ENCODE measurements at regions not wholly inside any gene's neighbourhood (a gene's known extent, or its start where the extent isn't known, plus 50 kb on each side); places are given as distances from the start of the nearest gene placed in this dataset.

DNA sequence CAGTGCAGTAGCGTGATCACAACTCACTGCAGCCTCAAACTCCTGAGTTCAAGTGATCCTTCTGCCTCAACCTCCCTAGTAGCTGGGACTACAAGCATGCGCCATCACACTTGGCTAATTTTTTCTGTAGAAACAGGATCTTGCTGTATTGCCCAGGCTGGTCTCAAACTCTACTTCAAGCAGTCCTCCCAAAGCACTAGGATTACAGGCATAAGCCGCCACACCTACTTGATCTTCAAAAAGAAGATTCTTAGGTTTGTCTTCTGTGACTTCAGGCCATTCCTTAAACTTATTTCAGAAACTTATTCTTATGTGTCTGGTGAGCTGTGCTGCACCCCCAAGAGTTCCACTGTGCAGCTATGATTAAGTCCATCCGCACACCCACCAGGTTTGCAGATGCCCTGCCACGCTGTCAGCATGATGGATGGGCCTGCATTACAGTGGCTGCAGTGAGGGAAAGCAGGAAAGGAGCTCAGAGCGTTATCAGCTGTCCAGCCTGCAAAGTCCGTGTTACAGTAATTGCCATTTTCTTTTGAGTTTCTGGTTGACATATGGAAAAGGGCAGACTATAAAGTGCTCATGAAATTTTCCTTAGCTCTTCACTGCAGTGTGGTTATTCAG, 146.6 kb downstream of the AASDH start:
- no peak for DNase-seq (ENCODE audit: low read depth)

DNA sequence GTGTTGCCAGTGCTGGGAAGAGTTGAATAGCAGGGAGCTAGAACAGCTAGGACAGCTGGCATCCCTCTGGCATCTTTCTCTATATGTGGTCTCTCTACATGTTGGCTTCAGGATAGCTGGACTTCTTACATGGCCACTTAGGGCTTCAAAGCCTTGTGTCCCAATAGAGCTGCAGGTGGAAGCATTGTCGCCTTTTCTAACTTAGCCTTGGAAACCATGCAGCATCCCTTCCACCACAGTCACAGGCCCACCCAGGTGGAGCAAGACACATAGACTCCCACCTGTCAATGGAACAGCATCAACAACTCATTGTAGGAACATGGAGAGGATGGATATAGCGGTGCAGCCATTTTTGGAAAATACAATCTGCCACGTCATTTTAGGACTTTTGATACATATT, 149.0 kb downstream of the AASDH start:
- DNase-seq (ENCODE audit: low read depth): no peak

DNA sequence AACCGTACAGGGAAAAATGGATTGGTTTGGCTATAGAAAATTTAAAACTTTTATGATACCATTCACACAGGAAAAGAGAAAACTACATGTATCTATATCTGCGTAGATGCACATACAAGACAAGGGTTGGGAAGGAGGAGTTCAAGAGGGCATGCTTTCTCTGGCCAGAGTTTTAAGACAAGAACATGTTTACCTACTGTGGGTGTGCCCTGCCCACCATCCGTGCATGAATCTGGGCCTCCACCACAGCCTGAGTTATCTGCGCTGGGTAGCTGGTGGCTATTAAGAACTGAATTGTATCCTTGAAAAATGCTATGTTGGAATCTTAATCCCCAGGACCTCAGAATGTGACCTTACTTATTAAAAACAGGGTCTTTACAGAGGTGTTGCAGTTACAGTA, 151.6 kb downstream of the AASDH start:
- DNase-seq (ENCODE audit: low read depth): no peak

DNA sequence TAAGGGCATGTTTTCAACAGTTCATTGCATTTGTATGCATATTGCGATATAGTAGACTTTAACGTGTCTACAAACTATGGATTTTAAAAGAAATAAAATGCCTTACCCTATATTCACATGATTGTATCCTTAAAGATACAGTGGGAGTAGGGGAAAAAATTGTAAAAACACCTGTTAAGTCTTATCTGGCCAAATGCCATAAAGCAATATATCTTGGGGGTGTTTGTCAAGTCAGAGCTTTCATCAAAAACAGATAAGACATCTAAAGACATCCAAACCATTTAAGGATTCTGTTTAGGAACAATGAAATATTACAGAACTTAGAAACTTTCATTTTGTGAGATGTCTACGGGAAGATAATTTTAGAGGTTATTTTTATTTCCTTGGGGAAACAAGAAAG, 152.3 kb downstream of the AASDH start:
- no peak for DNase-seq (ENCODE audit: low read depth)

DNA sequence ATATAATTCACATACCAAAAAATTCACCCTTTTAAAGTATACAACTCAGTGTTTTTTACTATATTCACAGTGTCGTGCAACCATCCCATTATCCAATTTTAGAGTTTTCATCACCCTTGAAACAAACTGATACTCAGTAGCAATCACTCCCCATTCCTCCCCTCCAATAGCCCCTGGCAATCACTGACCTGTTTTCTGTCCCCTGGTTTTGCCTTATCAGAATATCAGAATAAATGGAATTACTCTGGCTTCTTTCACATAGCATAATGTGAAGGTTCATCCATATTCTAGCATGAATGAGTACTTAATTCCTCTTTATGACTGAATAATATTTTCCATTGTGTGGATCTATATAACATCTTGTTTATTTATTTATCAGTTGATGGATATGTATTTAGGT, 153.2 kb downstream of the AASDH start:
- DNase-seq (ENCODE audit: low read depth): no peak

DNA sequence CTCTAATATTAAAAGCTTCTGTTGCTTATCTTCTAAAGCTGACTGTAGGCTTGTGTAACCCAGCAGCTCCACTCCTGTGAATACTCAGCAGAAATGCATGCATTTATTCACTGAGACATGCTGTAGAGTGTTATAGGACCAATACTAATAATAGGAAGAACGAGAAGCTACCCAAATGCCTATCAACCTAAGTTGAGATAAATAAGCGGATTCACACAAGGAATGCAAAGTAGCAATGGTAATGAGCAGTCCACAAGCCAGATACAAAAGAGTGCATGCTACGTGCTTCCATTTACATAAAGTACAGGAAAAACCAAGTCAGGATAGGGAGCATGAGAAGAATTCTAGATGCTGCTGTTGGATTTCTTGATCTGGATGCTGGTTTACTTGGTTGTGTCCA, 155.9 kb downstream of the AASDH start:
- DNase-seq (ENCODE audit: low read depth): no peak

DNA sequence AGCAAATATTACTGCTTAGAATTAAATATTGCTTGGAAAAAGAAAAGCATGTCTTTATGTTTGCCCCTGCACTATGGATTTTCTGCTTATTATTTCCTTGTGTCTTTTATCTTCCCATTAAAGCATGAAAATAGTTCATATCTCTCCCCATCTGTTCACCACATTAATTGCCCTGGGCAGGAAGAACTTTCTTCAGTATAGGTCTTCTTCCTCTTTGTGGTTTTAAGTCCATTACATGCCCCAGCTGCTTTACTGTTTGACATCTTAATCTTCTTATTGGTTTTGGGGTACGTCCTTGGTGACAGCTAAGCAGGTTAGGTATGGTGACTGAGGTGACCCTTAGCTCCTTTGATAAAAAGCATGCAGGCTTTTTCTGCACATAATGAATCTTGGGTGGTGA, 157.3 kb downstream of the AASDH start:
- no peak for DNase-seq (ENCODE audit: low read depth)

DNA sequence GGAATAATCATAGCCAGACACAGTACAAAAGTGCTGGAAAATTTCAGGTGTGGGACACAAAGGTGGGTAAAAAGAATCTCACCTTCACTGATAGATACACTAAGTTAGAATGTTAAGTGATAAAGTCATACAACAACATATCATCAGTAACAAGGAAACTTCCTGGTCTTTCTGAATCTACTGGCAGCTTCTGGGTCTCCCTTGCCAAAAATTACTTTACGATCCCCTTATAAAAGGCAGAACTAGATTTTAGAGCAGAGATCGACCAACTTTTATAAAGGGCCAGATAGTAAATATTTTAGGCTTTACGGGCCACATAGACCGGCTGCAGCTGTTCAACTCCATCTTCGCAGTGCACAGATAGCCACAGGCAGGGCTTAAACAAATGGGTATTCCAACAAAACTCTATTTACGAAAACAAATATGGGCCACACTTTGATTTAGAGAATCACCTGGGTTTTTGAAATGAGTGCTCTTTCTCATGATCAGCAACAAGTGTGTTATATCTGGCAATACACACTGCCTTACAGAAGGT, 159.9 kb downstream of the AASDH start:
- DNase-seq (ENCODE audit: low read depth): no peak

DNA sequence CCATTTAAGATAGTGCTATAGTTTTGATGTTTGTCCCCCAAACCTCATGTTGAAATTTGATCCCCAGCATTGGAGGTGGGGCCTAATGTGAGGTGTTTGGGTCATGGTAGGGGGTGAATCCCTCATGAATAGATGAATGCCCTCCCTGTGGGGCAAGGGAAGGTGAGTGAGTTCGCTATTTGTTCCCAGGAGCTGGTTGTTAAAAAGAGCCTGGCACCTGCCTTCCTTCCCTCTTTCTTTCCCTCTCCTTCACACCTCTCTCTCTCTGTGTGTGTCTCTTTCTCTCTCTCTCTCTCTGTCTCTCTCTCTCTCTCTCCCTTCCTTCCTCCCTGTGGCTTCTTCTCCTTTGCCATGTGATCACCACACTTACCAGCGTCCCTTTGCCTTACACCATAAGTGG, 160.7 kb downstream of the AASDH start:
- no peak for DNase-seq (ENCODE audit: low read depth)

DNA sequence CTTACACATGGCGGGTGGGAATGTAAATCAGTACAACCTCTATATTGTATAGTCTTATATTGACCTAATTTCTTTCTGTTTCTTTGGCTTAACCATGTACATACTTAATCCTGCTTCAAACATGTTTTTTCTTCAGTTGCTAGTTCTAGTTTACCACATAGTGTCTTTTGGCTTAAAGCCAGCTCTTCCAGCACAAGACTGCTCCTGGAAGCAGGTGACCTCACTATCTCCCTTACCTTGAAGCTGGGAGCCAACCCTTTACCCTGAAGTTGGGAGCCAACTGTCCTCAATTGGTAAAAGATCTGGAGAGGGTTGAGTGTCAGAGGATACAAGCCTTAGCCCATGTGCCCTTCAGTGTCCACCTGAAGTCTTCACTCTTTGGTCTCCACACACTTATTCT, 162.7 kb downstream of the AASDH start:
- no peak for DNase-seq (ENCODE audit: low read depth)

DNA sequence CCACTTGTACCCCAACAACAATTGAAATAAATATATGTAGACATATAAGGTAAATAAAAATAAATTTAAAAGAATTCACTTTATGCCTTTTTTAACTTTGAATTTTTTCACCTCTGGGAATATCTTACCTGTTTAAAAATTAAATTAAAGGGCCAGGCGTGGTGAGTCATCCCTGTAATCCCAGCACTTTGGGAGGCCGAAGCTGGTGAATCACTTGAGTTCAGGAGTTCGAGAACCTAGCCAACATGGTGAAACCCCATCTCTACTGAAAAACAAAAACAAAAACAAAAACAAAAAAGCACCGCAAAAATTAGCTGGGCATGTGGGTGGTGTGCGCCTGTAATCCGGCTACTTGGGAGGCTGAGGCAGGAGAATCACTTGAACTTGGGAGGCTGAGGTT, 164.8 kb downstream of the AASDH start:
- no peak for DNase-seq (ENCODE audit: low read depth)

DNA sequence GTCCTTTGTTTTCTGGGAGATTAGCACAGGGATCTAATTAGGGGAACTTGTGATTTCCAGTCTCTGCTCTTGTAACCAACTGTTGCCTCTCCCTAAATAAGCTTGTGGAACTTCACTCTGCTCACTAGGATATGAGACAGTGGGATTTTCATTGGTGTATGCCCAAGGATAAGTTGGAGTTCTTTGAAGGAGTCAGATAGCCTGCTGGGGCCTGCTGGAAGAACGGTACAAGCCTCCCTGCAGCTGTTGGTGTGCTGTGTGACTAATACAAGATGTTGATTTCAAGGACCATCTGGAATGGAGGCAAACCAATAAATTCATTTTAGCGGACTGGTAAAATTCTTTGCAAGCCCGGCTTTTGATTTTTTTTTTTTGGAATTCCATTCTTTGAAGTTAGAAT, 167.0 kb downstream of the AASDH start:
- DNase-seq (ENCODE audit: low read depth): no peak

DNA sequence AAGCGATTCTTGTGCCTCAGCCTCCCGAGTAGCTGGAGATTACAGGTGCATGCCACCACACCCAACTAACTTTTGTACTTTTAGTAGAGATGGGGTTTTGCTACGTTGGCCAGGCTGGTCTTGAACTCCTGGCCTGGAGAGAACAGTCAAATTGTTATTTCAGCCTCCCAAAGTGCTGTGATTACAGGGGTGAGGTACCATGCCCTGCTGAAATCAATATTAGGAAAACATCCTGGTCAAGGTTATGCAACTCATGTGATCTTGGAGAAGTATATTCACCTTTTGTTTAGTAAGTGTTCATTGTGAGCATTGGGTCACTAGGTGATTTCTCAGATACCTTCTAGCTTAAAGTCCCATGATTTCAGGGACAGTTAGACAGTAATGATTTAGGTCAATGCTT, 167.8 kb downstream of the AASDH start:
- DNase-seq (ENCODE audit: low read depth): no peak

DNA sequence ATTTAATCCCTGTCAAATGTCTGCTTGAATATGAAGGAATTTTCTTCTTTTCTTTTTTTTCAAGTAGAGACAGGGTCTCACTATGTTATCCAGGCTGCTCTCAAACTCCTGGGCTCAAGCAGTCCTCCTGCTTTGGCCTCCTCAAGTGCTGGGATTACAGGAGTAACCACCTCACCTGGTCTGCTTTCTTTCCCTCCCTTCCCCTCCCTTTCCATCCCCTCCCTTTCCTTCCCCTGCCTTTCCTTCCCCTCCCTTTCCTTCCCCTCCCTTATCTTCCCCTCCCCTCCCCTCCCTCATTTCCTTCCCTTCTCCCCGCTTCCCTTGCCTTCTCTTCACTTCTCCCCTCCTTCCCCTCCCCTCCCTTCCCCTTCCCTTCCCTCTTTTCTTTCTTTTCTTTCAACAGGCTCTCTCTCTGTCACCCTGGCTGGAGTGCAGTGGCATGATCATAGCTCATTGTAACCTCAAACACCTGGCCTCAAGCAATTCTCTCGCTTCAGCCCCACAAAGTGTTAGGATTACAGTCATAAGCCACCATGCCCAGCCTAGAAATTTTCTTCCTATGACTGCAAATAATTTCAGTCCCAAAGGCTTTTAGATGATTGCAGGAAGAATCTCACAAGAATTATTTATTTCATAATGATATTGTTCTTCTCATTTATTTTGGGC, 168.9 kb downstream of the AASDH start:
- no peak for DNase-seq (ENCODE audit: low read depth)

DNA sequence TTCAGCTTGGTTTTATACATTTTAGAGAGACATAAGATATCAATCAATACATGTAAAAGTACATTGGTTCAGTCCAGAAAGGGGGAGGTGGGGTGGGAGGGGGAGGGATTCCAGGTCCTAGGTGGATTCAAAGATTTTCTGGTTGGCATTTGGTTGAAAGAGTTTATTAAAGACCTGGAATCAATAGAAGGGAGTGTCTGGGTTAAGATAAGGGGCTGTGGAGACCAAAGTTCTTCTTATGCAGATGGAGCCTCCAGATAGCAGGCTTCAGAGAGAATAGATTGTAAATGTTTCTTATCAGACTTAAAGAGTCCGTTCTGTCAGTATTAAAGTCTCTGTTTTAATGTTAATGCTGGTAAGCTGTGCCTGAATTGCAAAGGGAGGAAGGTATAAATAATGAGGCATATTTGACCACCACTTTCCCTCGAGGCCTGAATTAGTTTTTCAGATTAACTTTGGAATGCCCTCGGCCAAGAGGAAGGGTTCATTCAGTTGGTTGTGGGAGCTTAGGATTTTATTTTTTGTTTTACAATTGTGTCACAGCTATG, 169.9 kb downstream of the AASDH start:
- no peak for DNase-seq (ENCODE audit: low read depth)

DNA sequence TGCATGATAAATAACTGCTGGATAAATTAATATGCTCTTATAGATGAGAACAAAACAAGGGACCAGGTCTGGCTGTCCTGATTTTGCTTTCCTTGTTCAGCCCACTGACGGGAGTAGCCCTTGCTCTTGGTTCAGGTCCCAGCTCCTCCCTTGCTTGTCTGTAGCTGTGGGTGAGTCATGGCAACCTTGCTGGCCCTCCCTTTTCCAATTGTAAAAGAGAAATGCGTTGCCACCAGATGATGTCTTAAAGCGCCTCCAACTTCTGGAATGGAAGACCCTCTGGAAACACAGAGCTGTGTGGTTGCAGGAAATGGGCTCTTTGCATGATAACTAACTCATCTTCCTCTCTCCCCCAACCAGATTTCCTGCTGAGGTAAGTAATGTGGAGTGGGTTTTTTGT, 171.4 kb downstream of the AASDH start:
- DNase-seq (ENCODE audit: low read depth): no peak

DNA sequence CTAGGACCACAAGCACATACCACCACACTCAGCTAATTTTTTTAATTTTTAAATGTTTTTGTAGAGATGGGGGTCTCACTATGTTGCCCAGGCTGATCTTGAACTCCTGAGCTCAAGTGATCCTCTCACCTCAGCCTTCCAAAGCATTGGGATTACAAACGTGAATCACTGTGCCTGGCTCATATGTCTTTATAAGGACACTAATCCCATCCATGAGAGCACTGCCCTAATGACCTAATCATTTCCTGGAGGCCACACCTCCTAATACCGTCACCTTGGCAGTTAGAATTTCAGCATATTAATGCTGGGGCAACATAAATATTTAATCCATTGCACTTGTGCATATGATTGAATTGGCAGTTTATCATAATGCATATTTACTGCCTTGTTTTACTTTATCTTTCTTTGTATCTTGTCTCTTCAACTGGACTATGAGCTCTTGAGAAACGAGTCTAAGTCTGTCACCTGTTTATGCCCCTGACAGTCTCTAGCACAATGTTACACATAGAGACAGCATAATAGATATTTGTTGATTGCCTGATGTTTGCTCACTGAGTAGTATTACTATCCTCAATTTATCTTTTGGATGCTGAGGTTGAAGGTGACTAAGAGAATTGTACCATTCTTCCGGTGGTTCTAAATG, 172.0 kb downstream of the AASDH start:
- no peak for DNase-seq (ENCODE audit: low read depth)

DNA sequence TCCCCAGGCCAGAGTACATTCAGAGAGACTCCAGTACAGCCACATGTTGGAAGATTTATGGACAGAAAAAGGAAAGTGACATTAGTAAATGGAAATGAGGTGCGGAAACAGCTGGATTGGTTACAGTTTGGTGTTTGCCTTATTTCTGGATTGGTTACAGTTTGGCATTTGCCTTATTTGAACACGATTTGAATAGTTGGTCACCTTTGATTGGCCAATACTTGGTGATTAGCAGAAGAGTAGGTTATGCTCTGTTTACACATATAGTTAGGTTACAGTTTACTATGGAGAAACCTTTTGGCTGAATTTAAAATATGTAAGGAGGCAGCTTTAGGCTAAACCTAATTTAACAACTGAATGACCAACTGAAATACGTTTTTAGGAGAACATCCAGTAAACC, 173.7 kb downstream of the AASDH start:
- DNase-seq (ENCODE audit: low read depth): no peak

DNA sequence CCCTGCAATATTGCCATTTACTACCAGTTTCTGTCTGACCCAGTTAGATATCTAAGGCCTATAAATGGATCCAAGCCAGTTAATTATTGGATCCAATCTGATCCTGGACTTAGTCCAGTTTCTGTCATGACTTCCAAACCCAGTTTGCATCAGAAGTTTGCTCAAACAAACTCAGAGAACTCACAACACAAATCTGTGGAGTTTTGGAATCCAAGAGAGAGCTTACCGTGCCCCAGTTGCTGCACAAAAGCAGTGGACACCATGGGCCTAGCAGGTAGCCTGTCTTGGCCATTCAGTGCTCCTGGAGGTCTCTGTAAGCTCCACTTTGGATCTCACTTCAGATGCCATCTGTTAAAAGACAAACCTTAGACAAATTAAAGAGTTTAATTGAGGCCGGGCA, 174.5 kb downstream of the AASDH start:
- no peak for DNase-seq (ENCODE audit: low read depth)

DNA sequence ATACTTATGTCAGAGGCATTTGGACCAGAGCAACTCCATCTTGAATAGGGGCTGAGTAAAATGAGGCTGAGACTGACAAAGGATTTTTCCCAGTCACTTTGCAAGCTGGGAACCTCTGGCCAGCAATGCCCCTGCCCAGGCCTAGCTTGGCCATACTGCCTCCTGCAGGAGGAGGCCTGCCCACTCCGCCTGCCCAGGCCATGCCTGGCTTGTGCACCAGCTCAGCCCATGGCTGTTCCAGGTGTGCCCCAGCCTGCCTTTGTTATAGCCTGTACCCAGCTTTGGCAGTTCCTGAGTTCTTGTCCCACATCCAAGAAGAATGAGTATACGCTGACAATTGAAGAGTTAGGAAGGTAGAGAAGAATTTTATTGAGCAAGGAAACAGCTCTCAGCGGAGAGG, 176.1 kb downstream of the AASDH start:
- no peak for DNase-seq (ENCODE audit: low read depth)

DNA sequence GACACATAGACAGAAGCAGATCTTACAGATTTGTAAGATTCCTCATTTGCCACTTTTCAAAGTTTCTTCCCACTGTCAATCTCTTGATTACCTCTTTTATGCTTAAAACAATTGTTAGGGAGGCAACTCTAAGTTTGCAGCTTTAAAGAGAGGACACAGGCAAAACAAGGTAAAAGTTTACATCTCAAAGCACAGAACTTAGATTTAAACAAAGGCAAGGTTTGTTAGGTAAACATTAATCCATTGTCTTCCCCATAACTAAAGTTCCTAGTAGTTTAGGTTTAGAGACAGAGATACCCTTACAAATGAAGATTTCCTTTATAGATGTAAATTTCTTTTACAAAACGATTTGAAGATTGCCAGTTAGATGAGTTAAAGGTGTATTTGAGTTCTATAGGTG, 176.9 kb downstream of the AASDH start:
- no peak for DNase-seq (ENCODE audit: low read depth)

DNA sequence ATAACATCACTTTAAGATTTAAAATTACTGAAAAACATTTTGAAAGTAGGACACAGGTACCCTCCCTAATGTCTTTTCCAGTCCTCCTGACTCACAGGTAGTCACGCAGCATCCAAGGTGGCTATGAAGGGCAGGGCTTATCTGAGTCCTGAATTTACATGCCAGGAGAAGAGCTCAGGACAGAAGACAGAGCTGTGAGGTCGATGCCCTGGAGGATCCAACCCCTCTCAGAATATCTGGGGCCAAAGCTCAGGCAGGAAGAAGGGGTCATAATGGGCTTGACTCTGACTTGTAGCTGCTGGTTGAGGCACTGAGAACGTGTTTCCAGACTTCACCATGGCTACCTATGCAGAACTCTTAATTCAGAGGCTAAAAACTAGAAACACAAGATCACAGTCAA, 177.5 kb downstream of the AASDH start:
- no peak for DNase-seq (ENCODE audit: low read depth)

DNA sequence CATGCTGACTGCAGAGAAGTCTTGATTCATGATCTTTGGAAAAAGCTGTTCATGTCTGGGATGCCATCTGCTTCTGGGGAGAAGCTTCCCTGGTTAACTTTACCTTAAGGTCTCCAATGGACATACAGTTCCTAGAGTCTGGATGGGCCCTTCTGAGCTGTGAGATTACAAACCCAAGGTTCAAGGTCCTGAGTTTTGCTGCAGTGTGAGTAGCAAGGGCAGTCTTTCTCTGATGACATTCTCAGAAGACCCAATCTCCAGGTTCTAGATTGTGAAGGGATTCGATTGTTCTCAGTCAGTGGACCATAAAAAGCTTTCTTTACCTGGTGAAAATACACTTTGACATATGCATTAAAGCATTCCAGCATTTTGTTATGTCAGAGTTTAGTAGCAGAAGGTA, 179.2 kb downstream of the AASDH start:
- DNase-seq (ENCODE audit: low read depth): no peak

All from stimulated activated CD4-positive, alpha-beta T cell treated with anti-CD3 and anti-CD28 coated beads, Interleukin-2, amount 100 ng/mL, for 4 hours (primary cell).